NCI-H446 (cell line): ENCODE measurements at regions not wholly inside any gene's neighbourhood (a gene's known extent, or its start where the extent isn't known, plus 50 kb on each side); places are given as distances from the start of the nearest gene placed in this dataset.

Experiments used
- DNase-seq, 2 experiments: peaks; one replicate each; lab custom pipeline; 2025; lab: John Stamatoyannopoulos, UW

- no peak for DNase-seq
These were observed 445.8 kb downstream of the RPS24 start for GRCh38 chr10:78479467-78479866.

- no peak for DNase-seq
These were observed 448.2 kb downstream of the RPS24 start for GRCh38 chr10:78481842-78482241.

DNA sequence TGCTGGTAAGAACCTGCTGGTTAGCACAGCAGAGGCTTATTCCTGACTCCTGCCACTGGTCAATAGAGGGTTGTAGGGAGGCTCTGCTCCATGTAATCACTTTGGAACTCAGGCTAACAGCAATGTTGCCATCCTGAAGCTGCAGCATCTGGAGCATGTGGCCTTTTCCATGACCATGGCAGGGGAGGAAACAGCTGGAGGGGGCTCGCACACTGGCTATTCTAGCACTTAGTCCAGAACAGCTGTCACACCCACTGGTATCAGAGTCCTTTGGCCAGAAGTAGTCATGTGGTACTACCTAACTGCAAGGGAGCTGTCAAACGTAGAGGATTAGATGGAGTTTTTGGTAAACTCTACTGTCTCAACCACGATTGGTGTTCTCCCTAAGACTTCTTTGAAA lies 450.0 kb downstream of the RPS24 start:
- DNase-seq, result no peak

DNA sequence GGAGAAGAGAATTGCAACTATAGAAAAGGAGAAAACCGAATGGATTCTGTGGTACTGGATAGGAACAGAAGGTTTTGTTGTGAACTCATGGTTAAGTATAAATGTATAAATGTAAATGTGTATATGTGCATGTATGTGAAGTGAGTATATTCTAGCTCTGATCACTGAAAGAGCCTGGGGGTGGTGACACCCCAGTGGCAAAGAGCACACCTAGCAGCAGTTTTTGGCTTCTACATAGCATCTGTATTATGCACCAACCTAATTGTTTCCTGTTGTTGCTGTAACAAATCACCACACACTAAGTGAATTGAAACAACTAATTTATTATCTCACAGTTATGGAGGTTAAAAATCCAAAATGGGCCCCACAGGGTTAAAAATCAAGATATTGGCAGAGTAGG lies 455.4 kb downstream of the RPS24 start:
- no peak for DNase-seq

DNA sequence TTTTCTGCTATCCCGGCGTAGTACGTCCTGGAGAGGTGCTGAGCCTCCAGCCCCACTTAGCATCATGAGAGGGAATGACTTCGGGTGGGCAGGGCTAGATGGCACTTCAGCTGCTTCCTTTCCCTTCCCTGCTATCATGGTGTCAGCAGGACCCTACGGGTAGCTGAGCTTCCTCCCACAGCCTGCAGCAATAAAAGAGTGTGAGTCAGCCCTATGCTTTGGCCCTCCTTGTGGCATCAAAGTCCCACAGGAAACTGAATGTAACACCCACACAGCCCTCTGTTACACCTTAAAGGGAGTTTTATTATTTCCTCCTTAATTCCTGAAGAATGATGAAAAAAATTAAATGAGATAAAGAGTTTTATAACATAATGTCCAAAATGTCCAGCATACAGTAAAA lies 458.1 kb downstream of the RPS24 start:
- DNase-seq, result no peak

GRCh38 chr10:78492424-78492823 lies 458.8 kb downstream of the RPS24 start:
- DNase-seq, result no peak

DNA sequence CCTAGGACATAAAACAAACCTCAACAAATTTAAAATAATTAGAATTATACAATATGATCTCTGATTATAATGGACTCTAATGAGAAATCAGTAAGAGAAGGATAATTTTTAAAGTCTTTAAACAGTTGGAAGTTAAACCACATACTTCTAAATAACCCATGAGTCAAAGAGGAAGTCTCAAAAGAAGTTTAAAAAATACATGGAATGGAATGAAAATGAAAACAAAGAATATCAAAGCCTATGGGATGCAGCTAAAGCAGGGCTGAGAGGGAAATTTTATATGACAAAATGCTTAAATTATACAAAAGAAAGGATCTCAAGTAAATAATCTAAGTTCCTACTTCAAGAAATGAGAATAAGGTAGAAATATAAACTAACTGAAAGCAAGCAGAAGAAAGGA lies 460.5 kb downstream of the RPS24 start:
- DNase-seq, result no peak

- no peak for DNase-seq
These were observed 468.7 kb downstream of the RPS24 start for GRCh38 chr10:78502210-78502936.

DNA sequence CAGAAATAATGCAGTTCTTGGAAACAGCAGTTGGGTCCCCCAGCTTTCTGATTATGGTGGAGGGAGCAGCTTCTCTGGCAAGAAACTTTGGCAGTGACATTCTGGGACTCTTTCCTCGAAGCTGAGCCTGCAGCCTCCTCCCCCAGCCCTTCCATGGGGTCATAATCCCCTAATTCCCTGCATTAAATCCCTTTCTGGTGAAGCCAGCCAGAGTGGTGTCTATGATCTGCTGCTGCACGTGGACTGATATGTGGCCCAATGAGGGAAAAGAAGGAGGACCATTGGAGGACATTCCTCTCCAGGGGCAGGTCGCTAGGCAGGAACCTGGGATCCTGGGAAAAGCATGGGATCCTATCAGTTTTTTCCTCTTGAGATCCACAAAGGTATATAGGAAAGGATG lies 470.5 kb downstream of the RPS24 start:
- no peak for DNase-seq

DNA sequence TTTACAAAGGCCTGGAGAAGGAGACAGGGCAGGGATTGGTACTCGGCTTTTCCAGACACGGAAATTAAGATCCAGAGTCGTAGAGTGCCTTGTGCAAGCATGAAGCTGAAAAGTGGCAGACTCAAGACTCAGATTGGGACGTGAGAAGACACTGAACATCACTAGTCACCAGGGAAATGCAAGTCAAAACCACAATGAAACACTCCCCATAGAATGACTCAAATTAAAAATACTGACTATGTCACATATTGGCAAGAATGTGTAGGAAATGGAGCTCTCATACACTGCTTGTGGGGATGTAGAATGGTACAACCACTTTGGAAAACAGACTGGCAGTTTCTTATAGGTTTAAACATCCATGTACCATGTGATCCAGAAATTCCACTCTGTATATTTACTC lies 472.0 kb downstream of the RPS24 start:
- no peak for DNase-seq

GRCh38 chr10:78506614-78507013 lies 473.0 kb downstream of the RPS24 start:
- DNase-seq, result no peak

DNA sequence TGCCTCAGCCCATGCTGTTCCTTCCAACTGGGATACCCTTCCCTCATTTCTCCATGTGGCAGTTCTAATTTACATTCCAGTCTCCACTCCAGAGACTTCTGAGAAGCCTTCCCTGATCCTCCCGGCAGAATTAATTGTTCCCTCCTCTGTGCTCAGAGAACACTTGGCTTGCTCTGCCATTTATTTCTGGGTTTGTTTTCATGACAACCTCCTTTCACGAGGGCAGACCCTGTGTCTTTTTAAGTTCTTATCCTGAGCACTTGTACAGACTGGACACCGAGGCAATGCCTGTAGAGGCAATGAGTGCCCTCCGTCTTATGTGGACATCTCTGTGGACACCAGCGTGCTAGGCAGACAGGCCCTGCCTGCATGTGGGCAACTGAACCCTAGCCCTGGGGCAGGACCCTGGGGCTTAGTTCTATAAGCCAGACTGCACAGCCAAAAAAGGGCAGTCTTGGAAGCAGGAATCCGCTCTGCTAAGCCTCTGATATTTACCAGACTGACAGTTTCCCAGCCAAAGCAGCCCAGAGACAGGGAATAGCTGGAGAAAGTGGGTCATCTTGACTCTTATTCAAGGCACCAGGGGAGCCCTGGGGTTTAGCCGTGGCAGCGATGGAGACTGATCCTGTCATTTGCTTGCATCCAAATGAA lies 474.0 kb downstream of the RPS24 start:
- DNase-seq, result no peak

GRCh38 chr10:78508955-78509748 lies 475.5 kb downstream of the RPS24 start:
- DNase-seq, result no peak

GRCh38 chr10:78510566-78511323 lies 477.1 kb downstream of the RPS24 start:
- peak in 1 of 2 experiments; percentile 54 for DNase-seq

DNA sequence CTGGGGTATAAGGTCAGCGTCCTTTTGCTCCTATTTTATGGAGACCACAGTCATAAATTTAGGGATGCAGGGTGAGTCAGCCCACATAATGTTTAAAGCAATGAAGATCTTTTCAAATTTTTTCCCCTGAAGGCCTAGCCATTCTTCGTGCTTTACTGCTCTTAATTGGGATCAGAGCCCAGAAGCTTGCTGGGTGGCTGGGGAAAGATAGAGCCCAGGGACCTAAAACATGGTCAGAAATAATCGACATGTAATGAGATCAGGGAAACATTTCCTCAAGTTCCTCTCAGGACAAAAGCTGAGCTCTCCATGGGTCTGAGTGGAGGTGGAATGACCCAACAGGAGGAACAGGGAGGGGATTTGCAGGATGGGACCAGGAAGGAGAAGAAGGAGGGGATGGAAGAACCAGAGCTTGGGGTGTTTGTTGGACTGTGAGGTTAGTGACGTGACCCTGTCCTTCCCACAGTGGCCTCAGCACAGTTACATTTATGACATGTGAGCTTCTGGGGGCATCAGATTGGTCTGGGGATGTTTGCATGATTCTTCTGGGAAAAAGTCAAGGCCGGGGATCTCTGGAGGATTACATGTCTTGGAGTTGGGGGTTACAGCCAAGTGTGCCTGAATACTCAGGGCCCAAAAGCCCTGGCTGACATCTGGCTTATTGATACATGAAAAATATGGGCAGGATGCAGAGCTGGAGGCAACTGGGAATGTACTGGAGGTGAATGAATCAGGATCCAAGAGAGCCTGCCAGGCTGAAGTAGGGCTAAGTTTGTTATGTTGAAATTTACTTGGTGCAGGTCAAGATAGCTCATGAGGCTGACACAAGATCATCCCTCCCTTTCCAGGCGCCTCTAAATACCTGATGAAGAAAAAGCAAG lies 477.9 kb downstream of the RPS24 start:
- DNase-seq, result peak in 1 of 2 experiments; percentile 12

DNA sequence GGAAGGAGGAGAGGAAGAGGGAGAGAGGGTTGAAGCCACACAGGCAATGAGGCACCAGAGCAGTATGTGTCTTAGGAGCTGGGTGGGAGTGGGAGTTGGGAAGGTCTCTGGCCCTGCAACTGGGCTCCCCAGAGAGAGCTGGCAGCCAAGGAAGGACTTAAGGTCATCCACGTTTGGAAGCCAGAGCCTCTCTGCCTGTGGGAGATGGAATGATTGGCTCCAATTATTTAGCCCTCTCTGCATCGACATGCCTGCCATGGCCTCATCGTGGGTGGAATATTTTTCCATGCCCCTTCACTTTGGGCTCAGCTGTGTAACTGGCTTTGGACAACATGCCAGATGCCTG lies 478.5 kb downstream of the RPS24 start:
- peak in 1 of 2 experiments; percentile 38 for DNase-seq

- no peak for DNase-seq
These were observed 479.7 kb downstream of the RPS24 start for GRCh38 chr10:78513330-78513729.

DNA sequence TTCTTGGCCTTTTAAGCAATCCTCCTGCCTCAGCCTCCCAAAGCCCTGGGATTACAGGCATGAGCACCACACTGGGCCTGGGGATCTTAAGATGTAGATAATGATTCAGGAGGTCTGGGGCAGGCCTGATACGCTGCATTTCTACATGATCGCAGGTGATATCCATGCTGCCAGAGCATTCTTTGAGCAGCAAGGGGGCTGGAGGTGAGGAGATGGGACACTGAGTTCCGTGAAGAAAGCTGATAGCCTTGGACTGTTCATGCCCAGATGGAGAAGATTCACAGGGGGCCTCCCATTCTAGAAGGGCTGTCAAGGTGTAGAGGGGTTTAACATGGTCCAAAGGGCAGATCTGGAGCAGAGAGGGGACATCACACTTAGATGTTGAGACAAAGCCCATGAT lies 480.3 kb downstream of the RPS24 start:
- DNase-seq, result no peak

- DNase-seq, result no peak
These were observed 480.8 kb downstream of the RPS24 start for GRCh38 chr10:78514459-78514858.

GRCh38 chr10:78515038-78515872 lies 481.6 kb downstream of the RPS24 start:
- peak in 1 of 2 experiments; percentile 35 for DNase-seq

DNA sequence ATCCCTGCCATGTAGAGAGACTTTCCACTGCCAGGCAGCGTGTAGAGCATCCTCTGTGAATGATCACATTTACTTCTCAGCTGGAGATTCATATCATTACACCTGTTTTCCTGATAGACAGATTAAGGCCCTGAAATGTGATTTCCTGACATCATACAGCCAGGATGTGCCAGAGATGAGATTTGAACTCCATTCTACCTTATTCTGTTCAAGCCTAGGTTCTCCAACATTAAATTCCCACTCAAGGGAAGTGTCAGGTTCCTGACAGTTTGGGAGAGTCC lies 482.1 kb downstream of the RPS24 start:
- no peak for DNase-seq
